ENCODE measurements at regions not wholly inside any gene's neighbourhood (a gene's known extent, or its start where the extent isn't known, plus 50 kb on each side); places are given as distances from the start of the nearest gene placed in this dataset.
"Not testable (repeated sequence)": the region's sequence is repeated elsewhere in the genome, so short reads cannot be mapped to it uniquely, and the experiment has no call there.

- FAIRE-seq (peak; percentile 85), DNase-seq (peak in 2 of 6 donors; percentile 6 to 13), ATAC-seq (peak in 3 of 4 donors; percentile 67 to 78 (median 78))
- H3K36me3 ChIP-seq, result no peaks in the 10 kb centered on the region
- intact Hi-C loops (cut with DNase I), result no loop called here
- no peaks in the 10 kb centered on the region for H3K4me1 ChIP-seq
- WGBS, 2 donors, result 46 to 47% methylated on average over 2 of the region's 2 CpGs
- peaks cover 0 to 11% (median 0%) of the 10 kb centered on the region in 4 donors for H3K27me3 ChIP-seq
- H3K4me3 ChIP-seq, result no peak overlapping the region
- no peaks in the 10 kb centered on the region for H3K9me3 ChIP-seq
- H3K27ac ChIP-seq, result no peak overlapping the region
- TF ChIP-seq, protein P1, sequence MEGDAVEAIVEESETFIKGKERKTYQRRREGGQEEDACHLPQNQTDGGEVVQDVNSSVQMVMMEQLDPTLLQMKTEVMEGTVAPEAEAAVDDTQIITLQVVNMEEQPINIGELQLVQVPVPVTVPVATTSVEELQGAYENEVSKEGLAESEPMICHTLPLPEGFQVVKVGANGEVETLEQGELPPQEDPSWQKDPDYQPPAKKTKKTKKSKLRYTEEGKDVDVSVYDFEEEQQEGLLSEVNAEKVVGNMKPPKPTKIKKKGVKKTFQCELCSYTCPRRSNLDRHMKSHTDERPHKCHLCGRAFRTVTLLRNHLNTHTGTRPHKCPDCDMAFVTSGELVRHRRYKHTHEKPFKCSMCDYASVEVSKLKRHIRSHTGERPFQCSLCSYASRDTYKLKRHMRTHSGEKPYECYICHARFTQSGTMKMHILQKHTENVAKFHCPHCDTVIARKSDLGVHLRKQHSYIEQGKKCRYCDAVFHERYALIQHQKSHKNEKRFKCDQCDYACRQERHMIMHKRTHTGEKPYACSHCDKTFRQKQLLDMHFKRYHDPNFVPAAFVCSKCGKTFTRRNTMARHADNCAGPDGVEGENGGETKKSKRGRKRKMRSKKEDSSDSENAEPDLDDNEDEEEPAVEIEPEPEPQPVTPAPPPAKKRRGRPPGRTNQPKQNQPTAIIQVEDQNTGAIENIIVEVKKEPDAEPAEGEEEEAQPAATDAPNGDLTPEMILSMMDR (IDR thresholded peaks at IDR 0.05), result peak; percentile 47 to 83 (median 76)
These were observed 175.8 kb downstream of the FOXB1 start for GRCh38 chr15:60179786-60180391.

DNA sequence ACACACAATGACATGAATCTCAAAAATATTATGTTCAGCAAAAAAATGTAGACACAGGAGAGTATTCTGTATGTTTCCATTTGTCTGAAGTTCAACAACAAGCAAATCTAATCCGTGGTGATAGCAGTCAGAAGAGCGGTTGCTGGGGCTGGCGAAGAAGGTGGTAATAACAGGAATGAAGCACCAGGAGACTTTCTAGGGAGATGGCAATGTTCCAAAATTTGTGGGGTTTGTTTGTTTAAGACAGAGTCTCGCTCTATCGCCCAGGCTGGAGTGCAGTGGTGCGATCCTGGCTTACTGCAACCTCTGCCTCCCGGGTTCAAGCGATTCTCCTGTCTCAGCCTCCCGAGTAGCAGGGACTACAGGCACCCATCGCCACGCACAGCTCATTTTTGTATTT lies 177.8 kb downstream of the FOXB1 start:
- H3K27ac ChIP-seq; intact Hi-C loops (cut with DNase I); H3K4me3 ChIP-seq; FAIRE-seq; H3K36me3 ChIP-seq; ATAC-seq; H3K27me3 ChIP-seq; DNase-seq; H3K9me3 ChIP-seq; H3K4me1 ChIP-seq: not testable (repeated sequence)
- WGBS, 2 donors, result 65 to 75% methylated on average over 11 of the region's 11 CpGs

DNA sequence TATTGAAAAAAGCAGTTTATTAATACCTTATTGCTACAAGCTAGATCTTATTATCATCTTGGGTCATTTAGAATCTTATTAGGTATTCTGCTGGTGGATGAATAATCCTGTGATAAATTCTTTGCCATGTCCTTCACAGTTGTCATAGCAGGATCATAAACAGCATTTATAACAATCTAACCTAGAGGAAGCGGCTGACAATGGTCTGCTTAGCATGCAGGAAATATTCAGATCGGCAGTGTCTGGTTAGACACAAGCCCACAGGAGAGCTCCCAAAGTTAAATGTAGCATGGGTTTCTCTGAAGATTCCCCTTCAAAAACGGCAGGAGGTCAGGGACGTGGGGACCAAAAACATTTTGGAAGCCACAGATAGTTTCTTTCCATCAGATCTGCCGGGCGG lies 179.3 kb downstream of the FOXB1 start:
- intact Hi-C loops (cut with DNase I), result no loop called here
- ATAC-seq, result no peak
- no peak overlapping the region for H3K4me3 ChIP-seq
- no peaks in the 10 kb centered on the region for H3K27me3 ChIP-seq
- FAIRE-seq, result no peak
- WGBS, 2 donors, result 64 to 68% methylated on average over 6 of the region's 6 CpGs
- DNase-seq, result no peak
- no peaks in the 10 kb centered on the region for H3K9me3 ChIP-seq
- H3K27ac ChIP-seq, result no peak overlapping the region
- TF ChIP-seq, protein P1 (IDR thresholded peaks at IDR 0.05), result no peak
- H3K36me3 ChIP-seq, result no peaks in the 10 kb centered on the region
- no peaks in the 10 kb centered on the region for H3K4me1 ChIP-seq

DNA sequence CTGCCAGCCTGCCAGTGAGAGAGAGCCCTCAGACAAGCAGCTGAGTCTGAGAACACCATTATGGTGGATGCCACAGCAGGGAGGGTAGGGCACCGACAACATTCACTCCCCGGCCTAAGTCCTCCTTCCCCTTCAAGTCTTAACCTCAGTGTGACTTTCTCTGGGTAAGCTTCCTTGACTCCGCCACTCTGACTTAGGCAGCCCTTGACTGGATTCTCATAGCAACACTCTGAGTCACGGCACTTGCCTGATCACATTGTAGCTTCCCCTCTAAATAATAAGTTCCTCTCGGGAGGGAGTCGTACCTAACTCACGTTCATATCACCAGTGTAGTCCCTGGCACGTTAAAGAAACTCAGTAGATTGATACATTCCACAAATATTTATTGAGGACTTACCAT lies 180.5 kb downstream of the FOXB1 start:
- H3K36me3 ChIP-seq, result no peaks in the 10 kb centered on the region
- intact Hi-C loops (cut with DNase I), result no loop called here
- no peak overlapping the region for H3K27ac ChIP-seq
- TF ChIP-seq, protein P1 (IDR thresholded peaks at IDR 0.05), result no peak
- H3K9me3 ChIP-seq, result no peaks in the 10 kb centered on the region
- H3K4me3 ChIP-seq, result no peak overlapping the region
- no peaks in the 10 kb centered on the region for H3K4me1 ChIP-seq
- H3K27me3 ChIP-seq, result no peaks in the 10 kb centered on the region
- 45 to 52% methylated on average over 8 of the region's 8 CpGs for WGBS, 2 donors
- no peak for FAIRE-seq
- ATAC-seq, result no peak
- no peak for DNase-seq

DNA sequence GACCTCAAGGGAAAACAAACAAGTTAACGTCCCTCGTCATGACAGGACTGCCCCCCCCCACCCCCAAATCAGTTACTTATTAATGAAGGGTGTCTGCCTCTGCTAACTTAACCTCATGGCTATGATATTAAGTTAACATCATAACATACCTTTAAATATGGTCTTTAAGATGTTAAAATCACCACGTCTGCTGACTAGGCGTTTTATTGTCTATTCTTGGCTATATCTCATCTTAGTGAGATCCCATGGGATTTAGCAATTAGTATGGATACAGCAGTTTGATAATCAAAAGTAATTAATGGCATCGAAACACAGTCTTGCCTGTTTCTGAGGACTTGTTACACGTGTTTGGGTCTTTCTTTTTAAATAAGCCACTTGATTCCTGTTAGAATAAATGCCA lies 186.9 kb downstream of the FOXB1 start:
- H3K27me3 ChIP-seq, result peaks cover 0 to 11% (median 0%) of the 10 kb centered on the region in 4 donors
- intact Hi-C loops (cut with DNase I), result no loop called here
- H3K27ac ChIP-seq, result no peak overlapping the region
- H3K4me1 ChIP-seq, result no peaks in the 10 kb centered on the region
- FAIRE-seq, result no peak
- no peak for DNase-seq
- H3K4me3 ChIP-seq, result no peak overlapping the region
- H3K36me3 ChIP-seq, result no peaks in the 10 kb centered on the region
- ATAC-seq, result no peak
- H3K9me3 ChIP-seq, result no peaks in the 10 kb centered on the region
- WGBS, 2 donors, result 32 to 36% methylated on average over 6 of the region's 6 CpGs
- TF ChIP-seq, protein P1 (IDR thresholded peaks at IDR 0.05), result no peak
